Loucy (cell line): ENCODE measurements at regions not wholly inside any gene's neighbourhood (a gene's known extent, or its start where the extent isn't known, plus 50 kb on each side); places are given as distances from the start of the nearest gene placed in this dataset.
A peak's percentile ranks its signal among the peaks of the same experiment; 100 is the strongest.

Experiments used
- H2AFZ ChIP-seq: fragments of 200-600 bp; sonication (generic); 2 replicates; pipeline ENCODE4 v1.6.0; 2016; ENCODE audit warnings: antibody characterized with exemption, mild to moderate bottlenecking, low read length, moderate library complexity
- H3F3A ChIP-seq: fragments of 200-600 bp; 2 replicates; pipeline ENCODE4 v1.6.0; 2016; ENCODE audit warnings: antibody characterized with exemption, low read depth, mild to moderate bottlenecking
- H3K27me3 ChIP-seq: fragments of 200-600 bp; sonication (generic); 2 replicates; pipeline ENCODE4 v1.6.1; 2014; ENCODE audit warnings: low read length, mild to moderate bottlenecking; ENCODE audit not compliant: insufficient read depth, poor library complexity, severe bottlenecking
- H3K36me3 ChIP-seq: fragments of 200-600 bp; sonication (generic); 2 replicates; pipeline ENCODE4 v1.6.1; 2016; ENCODE audit warnings: low read length; ENCODE audit not compliant: insufficient read depth
- H3K4me1 ChIP-seq: fragments of 200-600 bp; sonication (generic); 2 replicates; pipeline ENCODE4 v1.5.1; 2014; ENCODE audit warnings: low read length, mild to moderate bottlenecking; ENCODE audit not compliant: insufficient read depth, poor library complexity, severe bottlenecking
- H3K4me2 ChIP-seq: fragments of 200-600 bp; sonication (generic); 2 replicates; pipeline ENCODE4 v1.6.0; 2014; ENCODE audit warnings: antibody characterized with exemption, low read length, low read depth, mild to moderate bottlenecking; ENCODE audit not compliant: poor library complexity, severe bottlenecking
- H3K4me3 ChIP-seq: fragments of 200-600 bp; sonication (generic); 2 replicates; pipeline ENCODE4 v1.5.1; 2014; ENCODE audit warnings: low read length, mild to moderate bottlenecking, mixed read lengths; ENCODE audit not compliant: poor library complexity, severe bottlenecking
- H3K79me2 ChIP-seq: fragments of 200-600 bp; sonication (generic); 2 replicates; pipeline ENCODE4 v1.6.1; 2014; ENCODE audit warnings: low read length; ENCODE audit not compliant: insufficient read depth
- H3K9ac ChIP-seq: fragments of 200-600 bp; sonication (generic); 2 replicates; pipeline ENCODE4 v1.6.0; 2014; ENCODE audit warnings: mild to moderate bottlenecking, low read depth, low read length, moderate library complexity; ENCODE audit not compliant: poor library complexity, severe bottlenecking
- H3K9me2 ChIP-seq: fragments of 200-600 bp; sonication (generic); replicated peaks from 2 replicates; pipeline ENCODE4 v1.6.1; 2016; ENCODE audit warnings: low read depth, low read length, mixed read lengths
- H3K9me3 ChIP-seq: fragments of 200-600 bp; sonication (generic); 2 replicates; pipeline ENCODE4 v1.6.1; 2014; ENCODE audit warnings: mild to moderate bottlenecking, antibody characterized with exemption, low read length, low read depth; ENCODE audit not compliant: insufficient read depth
- H4K20me1 ChIP-seq: fragments of 200-600 bp; sonication (generic); 2 replicates; pipeline ENCODE4 v1.6.0; 2014; ENCODE audit warnings: antibody characterized with exemption, low read length, mild to moderate bottlenecking; ENCODE audit not compliant: insufficient read depth, poor library complexity, severe bottlenecking
- CTCF ChIP-seq: fragments of 200-600 bp; sonication (generic); conservative IDR thresholded peaks from 2 replicates; pipeline ENCODE4 v1.5.1; 2014; ENCODE audit warnings: mild to moderate bottlenecking, antibody characterized with exemption, low read length
- EZH2phosphoT487 ChIP-seq: fragments of 200-600 bp; IDR thresholded peaks from 2 replicates; pipeline ENCODE4 v1.6.1; 2018; ENCODE audit warnings: antibody characterized with exemption, mild to moderate bottlenecking, moderate library complexity, borderline replicate concordance

- Histone ChIP-seq H3K36me3 (no peaks in the 10 kb centered on the region), H3F3A (no peaks in the 10 kb centered on the region), H3K9me3 (no peaks in the 10 kb centered on the region), H3K4me3 (peak overlapping the region; percentile 44), H3K79me2 (no peaks in the 10 kb centered on the region), H3K27me3 (no peaks in the 10 kb centered on the region), H3K4me1 (peaks cover 12% of the 10 kb centered on the region), H4K20me1 (no peaks in the 10 kb centered on the region), H3K9ac (peak overlapping the region; percentile 28), H3K4me2 (peak overlapping the region; percentile 62), H3K9me2 (no peaks in the 10 kb centered on the region), H2AFZ (peak overlapping the region; percentile 90)
- TF ChIP-seq CTCF (peak; percentile 75), EZH2phosphoT487 (no peak)
Observed at GRCh38 chr7:24401628-24402593, 117.9 kb downstream of the NPY start.

- Histone ChIP-seq H3K4me3 (no peak overlapping the region), H3K79me2 (no peaks in the 10 kb centered on the region), H3F3A (no peaks in the 10 kb centered on the region), H3K9me3 (no peaks in the 10 kb centered on the region), H3K36me3 (no peaks in the 10 kb centered on the region), H4K20me1 (no peaks in the 10 kb centered on the region), H3K4me1 (peaks cover 12% of the 10 kb centered on the region), H2AFZ (peak overlapping the region; percentile 90; the same call in 1 of the 2 replicates), H3K9ac (peak overlapping the region; percentile 28), H3K27me3 (no peaks in the 10 kb centered on the region), H3K9me2 (no peaks in the 10 kb centered on the region), H3K4me2 (peak overlapping the region; percentile 62)
- TF ChIP-seq EZH2phosphoT487: no peak
- TF ChIP-seq CTCF: no peak
Observed at GRCh38 chr7:24402655-24403054, 118.7 kb downstream of the NPY start.

- Histone ChIP-seq H3K9me2 (no peaks in the 10 kb centered on the region), H3K4me1 (peaks cover 12% of the 10 kb centered on the region), H3K9me3 (no peaks in the 10 kb centered on the region), H3K79me2 (no peaks in the 10 kb centered on the region), H4K20me1 (no peaks in the 10 kb centered on the region), H2AFZ (no peak overlapping the region), H3K4me3 (no peak overlapping the region), H3F3A (no peaks in the 10 kb centered on the region), H3K27me3 (no peaks in the 10 kb centered on the region), H3K4me2 (no peak overlapping the region), H3K9ac (no peak overlapping the region), H3K36me3 (no peaks in the 10 kb centered on the region)
- TF ChIP-seq CTCF: no peak
- no peak for TF ChIP-seq EZH2phosphoT487
Observed at GRCh38 chr7:24403557-24403956, 119.6 kb downstream of the NPY start.
